NCI-H146 treated with DMSO at 0.1 percent for 48 hours (cell line): ENCODE measurements at regions not wholly inside any gene's neighbourhood (a gene's known extent, or its start where the extent isn't known, plus 50 kb on each side); places are given as distances from the start of the nearest gene placed in this dataset.

Source experiments
- DNase-seq: peaks from one replicate; lab custom pipeline; 2025; ENCODE audit not compliant: unreplicated experiment; lab: John Stamatoyannopoulos, UW

- DNase-seq: no peak
These were observed 358.8 kb upstream of the JAG1 start for GRCh38 chr20:11032611-11033010.

DNA sequence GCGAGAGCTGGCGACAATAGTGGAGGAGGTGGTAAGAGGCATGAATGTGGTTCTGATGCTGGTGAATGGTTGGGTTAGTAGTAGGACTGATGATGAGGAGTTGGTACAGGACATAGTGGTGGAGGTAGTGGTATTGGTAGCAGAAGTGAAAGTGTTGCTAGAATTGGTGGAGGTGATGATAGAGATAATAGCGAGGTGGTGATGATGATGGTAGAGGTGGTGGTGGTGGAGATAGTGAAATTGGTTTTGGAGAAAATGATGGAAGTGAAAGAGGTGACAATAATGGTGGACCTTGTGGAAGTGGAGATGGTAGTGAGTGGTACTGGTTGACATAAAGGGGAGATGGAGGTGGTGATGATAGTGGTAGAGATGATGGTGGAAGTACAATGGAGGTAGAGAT is 360.2 kb upstream of the JAG1 start:
- DNase-seq: no peak

- DNase-seq: no peak
These were observed 361.4 kb upstream of the JAG1 start for GRCh38 chr20:11035211-11035610.

DNA sequence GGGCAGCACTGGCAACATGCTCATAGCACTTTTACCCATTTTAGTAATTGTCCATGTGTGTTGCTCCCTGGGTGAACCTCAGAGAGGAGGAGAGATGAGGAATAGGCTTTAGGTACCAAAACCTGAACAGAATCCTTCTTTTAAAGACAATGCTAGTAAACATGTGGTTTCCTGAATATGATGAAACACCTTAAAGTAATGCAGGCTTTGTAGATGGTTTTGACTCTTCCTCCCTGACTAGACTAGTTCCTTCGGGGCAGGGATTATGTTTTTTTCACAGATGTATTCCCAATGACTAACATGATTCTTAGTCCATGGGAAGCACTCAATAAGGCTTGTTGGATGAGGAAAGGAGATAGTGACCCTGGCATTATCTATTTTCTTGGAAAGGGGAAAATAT is 367.6 kb upstream of the JAG1 start:
- no peak for DNase-seq

- DNase-seq: no peak
These were observed 369.2 kb upstream of the JAG1 start for GRCh38 chr20:11043001-11043400.

- no peak for DNase-seq
These were observed 370.8 kb upstream of the JAG1 start for GRCh38 chr20:11044561-11044960.

DNA sequence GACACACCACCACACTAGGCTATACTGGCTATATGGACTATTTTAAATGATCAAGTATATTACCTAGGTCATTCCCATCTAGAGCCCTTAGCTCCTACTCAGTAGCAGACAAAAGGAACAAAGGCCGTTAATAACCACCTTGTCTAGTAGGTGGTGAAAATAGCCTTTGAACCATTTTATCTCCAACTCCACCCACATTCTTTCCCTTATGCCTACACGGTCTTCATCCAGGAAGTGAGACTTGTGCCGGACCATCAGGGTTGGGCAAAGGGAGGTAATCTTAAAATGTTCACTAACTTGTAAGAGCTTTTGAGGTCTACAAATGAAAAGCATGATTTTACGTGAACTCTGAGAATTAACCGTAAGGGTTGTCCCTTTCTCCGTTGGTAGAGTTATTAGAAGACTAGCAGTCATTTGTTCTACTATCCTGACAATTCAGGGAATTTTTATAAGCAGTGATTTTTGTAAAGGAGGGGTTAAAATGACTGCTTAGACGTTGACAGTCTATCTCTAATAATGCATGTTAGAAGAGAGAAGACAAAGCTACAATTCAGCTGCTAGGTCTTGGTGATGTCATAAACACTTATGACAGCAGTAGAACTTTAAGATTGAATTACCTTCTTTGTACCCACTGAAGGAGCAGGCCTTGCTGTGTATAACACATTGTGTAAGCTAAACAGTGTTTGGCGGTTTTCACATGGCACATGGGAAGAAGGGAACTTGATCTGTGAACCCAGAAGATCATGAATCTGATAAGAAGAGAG is 371.8 kb upstream of the JAG1 start:
- DNase-seq: no peak

GRCh38 chr20:11047559-11047958 is 373.8 kb upstream of the JAG1 start:
- DNase-seq: no peak

DNA sequence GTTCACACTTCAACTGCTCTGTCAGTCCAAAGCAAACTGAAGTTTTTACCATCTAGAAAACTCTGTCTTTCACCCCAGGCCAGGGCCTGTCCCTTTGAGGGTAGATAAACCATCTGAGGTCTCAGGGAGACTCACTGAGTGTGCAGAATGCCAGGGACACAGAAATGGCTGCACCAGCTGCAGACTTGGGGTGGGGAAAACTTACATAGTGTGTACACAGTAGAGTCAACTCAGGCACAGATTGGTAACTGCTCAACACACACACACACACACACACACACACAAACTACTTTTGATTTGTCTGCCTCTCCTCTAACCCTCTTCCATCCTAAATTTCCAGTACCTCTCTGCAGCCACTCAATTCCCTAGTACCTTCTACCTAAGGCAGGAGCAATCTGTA is 374.9 kb upstream of the JAG1 start:
- DNase-seq: no peak

DNA sequence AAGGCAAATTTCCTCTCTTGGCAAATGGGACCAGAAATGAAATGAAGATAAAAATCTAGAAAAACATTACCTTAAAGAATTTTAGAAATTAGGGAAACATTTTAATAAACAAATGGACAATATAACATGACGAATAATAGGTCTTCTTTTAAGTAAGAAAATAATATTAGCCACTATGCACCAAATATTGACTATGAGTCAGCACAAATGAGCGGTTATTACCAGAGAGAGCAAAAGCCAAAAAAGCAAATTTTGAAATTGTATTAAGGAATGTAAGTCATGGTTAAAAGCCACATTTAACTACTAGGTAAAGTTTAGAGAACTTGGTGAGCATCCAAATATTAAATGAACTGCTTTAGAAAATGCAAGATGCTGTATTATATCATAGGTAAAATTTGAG is 376.6 kb upstream of the JAG1 start:
- no peak for DNase-seq

DNA sequence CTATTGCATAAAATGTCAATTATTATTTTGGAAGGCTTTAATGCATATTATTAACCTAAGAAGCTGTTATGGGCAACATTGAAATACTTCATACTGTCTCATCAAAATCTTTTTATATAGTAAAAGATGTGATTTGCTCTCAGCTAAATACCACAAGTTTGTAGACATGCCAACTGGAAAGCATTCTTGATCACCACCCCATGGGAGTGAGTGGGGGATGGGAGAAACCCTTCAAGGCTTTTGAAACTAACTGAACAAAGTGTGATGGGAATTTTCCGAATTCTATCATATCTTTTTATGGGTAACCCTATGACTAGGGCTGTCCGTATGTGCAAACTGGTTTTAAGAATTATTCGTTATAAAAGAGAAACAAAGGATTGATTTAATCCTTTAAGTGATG is 377.3 kb upstream of the JAG1 start:
- DNase-seq: no peak

DNA sequence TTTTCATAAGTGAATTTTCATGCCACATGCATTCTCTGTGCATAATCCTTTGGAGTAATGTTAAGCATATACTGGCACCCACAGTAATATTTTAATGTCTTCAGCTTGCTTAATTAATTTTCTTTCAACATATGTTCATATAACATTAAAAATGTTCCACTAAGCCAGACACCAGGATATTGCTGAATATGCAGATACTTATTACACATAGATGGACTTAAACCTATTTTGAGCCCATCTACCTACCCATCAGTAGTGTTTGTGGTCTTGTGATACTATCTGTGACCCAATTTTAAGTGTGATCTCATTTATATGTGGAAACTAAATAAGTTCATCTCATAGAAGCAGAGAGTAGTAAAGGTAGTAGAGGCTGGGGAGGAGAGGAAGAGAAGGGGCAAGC is 379.5 kb upstream of the JAG1 start:
- no peak for DNase-seq

- no peak for DNase-seq
These were observed 380.6 kb upstream of the JAG1 start for GRCh38 chr20:11054266-11054993.

GRCh38 chr20:11056414-11056813 is 382.6 kb upstream of the JAG1 start:
- DNase-seq: no peak

- no peak for DNase-seq
These were observed 383.8 kb upstream of the JAG1 start for GRCh38 chr20:11057624-11058023.

GRCh38 chr20:11059659-11060058 is 385.9 kb upstream of the JAG1 start:
- DNase-seq: no peak

DNA sequence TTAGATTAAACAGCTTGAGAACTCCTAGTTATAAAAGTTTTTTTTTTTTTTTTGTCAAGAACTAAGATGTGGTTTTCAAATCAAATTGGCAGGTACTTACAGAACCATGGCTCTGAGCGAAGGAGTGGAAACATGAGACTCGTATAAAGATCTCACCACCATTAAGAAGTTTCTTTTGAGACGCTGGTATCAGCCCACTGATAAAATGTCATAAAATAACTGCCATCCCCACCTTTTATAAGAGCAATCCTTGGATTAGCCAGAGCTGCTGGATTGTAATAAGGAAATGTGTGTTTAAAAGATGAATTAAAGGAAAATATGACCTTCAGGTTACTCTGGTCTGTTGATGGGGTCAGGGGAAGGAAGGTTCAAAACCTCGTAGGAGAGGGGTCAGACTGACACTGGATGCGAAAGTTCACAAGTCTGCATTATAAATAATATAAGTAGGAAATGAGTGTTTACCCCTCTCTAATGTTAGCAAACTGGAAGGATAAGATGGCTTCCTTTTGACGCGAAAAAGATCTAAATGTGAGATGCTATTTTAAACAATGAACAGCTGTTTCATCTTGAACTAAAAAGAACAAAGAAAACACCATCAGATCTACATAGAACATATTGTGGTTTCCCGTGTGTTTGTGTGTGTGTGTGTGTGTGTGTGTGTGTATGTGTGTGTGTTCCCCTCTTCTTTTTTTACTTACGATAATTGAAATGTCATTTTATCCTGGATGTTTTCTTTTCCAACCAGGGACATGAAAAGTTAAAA is 386.8 kb upstream of the JAG1 start:
- DNase-seq: no peak

- DNase-seq: no peak
These were observed 389.6 kb upstream of the JAG1 start for GRCh38 chr20:11063444-11063843.

- no peak for DNase-seq
These were observed 391.1 kb upstream of the JAG1 start for GRCh38 chr20:11064946-11065345.

- no peak for DNase-seq
These were observed 393.6 kb upstream of the JAG1 start for GRCh38 chr20:11067359-11067758.

- no peak for DNase-seq
These were observed 399.2 kb upstream of the JAG1 start for GRCh38 chr20:11072982-11073381.
